GM12891 (cell line): ENCODE measurements at regions not wholly inside any gene's neighbourhood (a gene's known extent, or its start where the extent isn't known, plus 50 kb on each side); places are given as distances from the start of the nearest gene placed in this dataset.

Source experiments
- DNase-seq: peaks from one replicate; pipeline ENCODE4 v3.0.0; 2011; ENCODE audit warnings: low spot score; ENCODE audit not compliant: insufficient read length
- FAIRE-seq: peaks from 2 replicates; lab custom pipeline; 2011; peaks lifted over from hg19 to GRCh38; lab: Jason Lieb, UNC
- PAX5 ChIP-seq: IDR thresholded peaks from 2 replicates; pipeline ENCODE4 v1.6.1; 2011; ENCODE audit warnings: low read length, moderate library complexity, mild to moderate bottlenecking; ENCODE audit not compliant: insufficient read depth, severe bottlenecking
- POLR2A ChIP-seq: IDR thresholded peaks from 2 replicates; pipeline ENCODE4 v1.6.1; 2011; ENCODE audit warnings: low read depth, low read length, control low read depth
- POLR2AphosphoS5 ChIP-seq: IDR thresholded peaks from 2 replicates; pipeline ENCODE4 v1.6.1; 2011; ENCODE audit warnings: low read depth, low read length, control low read depth
- POU2F2 ChIP-seq: IDR thresholded peaks from 2 replicates; pipeline ENCODE4 v1.6.1; 2011; ENCODE audit warnings: low read depth, mild to moderate bottlenecking, control low read depth, low read length, moderate library complexity
- SPI1 ChIP-seq: IDR thresholded peaks from 2 replicates; pipeline ENCODE4 v1.6.1; 2011; ENCODE audit warnings: low read depth, low read length, control low read depth
- TAF1 ChIP-seq: IDR thresholded peaks from 2 replicates; pipeline ENCODE4 v1.6.1; 2011; ENCODE audit warnings: low read depth, low read length, control low read depth

GRCh38 chr6:82072751-82073150 is 174.8 kb downstream of the IBTK start:
- FAIRE-seq (no peak), DNase-seq (no peak)
- TF ChIP-seq SPI1 (no peak), POLR2A (no peak), TAF1 (no peak), POU2F2 (no peak), PAX5 (no peak), POLR2AphosphoS5 (no peak)

- TF ChIP-seq SPI1 = no peak
- no peak for TF ChIP-seq PAX5
- TF ChIP-seq POLR2AphosphoS5 = no peak
- no peak for TF ChIP-seq POU2F2
- no peak for TF ChIP-seq POLR2A
- no peak for TF ChIP-seq TAF1
- no peak for FAIRE-seq
- DNase-seq = no peak
Measured at GRCh38 chr6:82072121-82072521, 175.4 kb downstream of the IBTK start.

- no peak for TF ChIP-seq PAX5
- no peak for TF ChIP-seq TAF1
- no peak for TF ChIP-seq POLR2A
- TF ChIP-seq POLR2AphosphoS5 = no peak
- no peak for TF ChIP-seq POU2F2
- TF ChIP-seq SPI1 = no peak
- FAIRE-seq (no peak), DNase-seq (no peak)
Measured at GRCh38 chr6:82068721-82069120, 178.8 kb downstream of the IBTK start.

- DNase-seq = peak; percentile 5
- TF ChIP-seq TAF1 (0 out of 2 replicates have a peak, but pooled peaks have one; percentile 38), SPI1 (peak; percentile 76), POU2F2 (no peak)
- peak; percentile 75 for FAIRE-seq
Measured at GRCh38 chr6:82066991-82067411, 180.5 kb downstream of the IBTK start.

GRCh38 chr6:82066196-82066595 is 181.3 kb downstream of the IBTK start:
- FAIRE-seq (no peak), DNase-seq (no peak)
- TF ChIP-seq SPI1 (no peak), POU2F2 (no peak), POLR2AphosphoS5 (no peak), PAX5 (no peak), POLR2A (no peak), TAF1 (no peak)

- DNase-seq (no peak), FAIRE-seq (no peak)
- TF ChIP-seq SPI1 (no peak), POLR2A (no peak), PAX5 (no peak), POLR2AphosphoS5 (no peak), TAF1 (no peak), POU2F2 (no peak)
Measured at GRCh38 chr6:82063574-82063973, 184.0 kb downstream of the IBTK start.

GRCh38 chr6:82062219-82062618 is 185.3 kb downstream of the IBTK start:
- no peak for FAIRE-seq
- no peak for TF ChIP-seq POLR2A
- no peak for TF ChIP-seq SPI1
- TF ChIP-seq TAF1 = no peak
- TF ChIP-seq POU2F2 = no peak
- TF ChIP-seq PAX5 = no peak
- no peak for TF ChIP-seq POLR2AphosphoS5
- no peak for DNase-seq

- DNase-seq (no peak), FAIRE-seq (no peak)
- TF ChIP-seq POLR2AphosphoS5 (no peak), TAF1 (no peak), PAX5 (no peak), SPI1 (no peak), POU2F2 (no peak), POLR2A (no peak)
Measured at GRCh38 chr6:82057846-82058554, 189.5 kb downstream of the IBTK start.

- FAIRE-seq (no peak), DNase-seq (no peak)
- no peak for TF ChIP-seq TAF1
- no peak for TF ChIP-seq POLR2AphosphoS5
- TF ChIP-seq POLR2A = no peak
Measured at GRCh38 chr6:82056567-82056966, 191.0 kb downstream of the IBTK start.

GRCh38 chr6:82045965-82046756 is 201.4 kb downstream of the IBTK start:
- no peak for TF ChIP-seq PAX5
- no peak for TF ChIP-seq POLR2A
- TF ChIP-seq POU2F2 = no peak
- no peak for TF ChIP-seq TAF1
- TF ChIP-seq POLR2AphosphoS5 = no peak
- TF ChIP-seq SPI1 = no peak
- DNase-seq (no peak), FAIRE-seq (no peak)
